HG03095 (cell line): ENCODE measurements at regions not wholly inside any gene's neighbourhood (a gene's known extent, or its start where the extent isn't known, plus 50 kb on each side); places are given as distances from the start of the nearest gene placed in this dataset.

ENCODE experiments used
- ATAC-seq: cut with Tn5 transposase; IDR thresholded peaks from one replicate; pipeline ENCODE4 v1.9.1; 2021; ENCODE audit warnings: moderate library complexity; ENCODE audit not compliant: unreplicated experiment

DNA sequence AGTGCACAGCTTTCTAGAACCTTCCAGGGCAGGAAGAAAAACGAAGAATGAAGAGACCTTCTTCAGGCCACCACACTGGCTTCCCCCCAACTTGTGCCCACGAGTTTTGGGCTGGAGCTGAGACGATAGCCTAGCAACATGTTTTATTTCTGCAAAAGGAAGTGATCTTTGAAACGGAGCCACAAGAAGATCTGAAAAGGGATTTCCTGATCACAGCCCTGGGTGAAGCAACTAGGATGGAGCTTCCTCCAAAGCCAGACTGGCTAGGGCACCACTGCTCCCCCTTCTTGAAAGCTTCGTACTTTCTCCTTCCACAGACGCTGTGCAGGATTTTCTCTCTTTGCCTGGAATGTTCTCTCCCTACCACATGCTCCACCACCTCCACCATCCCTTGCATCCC is 418.3 kb downstream of the MED13L start:
- no peak for ATAC-seq

GRCh38 chr12:115857923-115858322 is 419.6 kb downstream of the MED13L start:
- ATAC-seq: no peak

DNA sequence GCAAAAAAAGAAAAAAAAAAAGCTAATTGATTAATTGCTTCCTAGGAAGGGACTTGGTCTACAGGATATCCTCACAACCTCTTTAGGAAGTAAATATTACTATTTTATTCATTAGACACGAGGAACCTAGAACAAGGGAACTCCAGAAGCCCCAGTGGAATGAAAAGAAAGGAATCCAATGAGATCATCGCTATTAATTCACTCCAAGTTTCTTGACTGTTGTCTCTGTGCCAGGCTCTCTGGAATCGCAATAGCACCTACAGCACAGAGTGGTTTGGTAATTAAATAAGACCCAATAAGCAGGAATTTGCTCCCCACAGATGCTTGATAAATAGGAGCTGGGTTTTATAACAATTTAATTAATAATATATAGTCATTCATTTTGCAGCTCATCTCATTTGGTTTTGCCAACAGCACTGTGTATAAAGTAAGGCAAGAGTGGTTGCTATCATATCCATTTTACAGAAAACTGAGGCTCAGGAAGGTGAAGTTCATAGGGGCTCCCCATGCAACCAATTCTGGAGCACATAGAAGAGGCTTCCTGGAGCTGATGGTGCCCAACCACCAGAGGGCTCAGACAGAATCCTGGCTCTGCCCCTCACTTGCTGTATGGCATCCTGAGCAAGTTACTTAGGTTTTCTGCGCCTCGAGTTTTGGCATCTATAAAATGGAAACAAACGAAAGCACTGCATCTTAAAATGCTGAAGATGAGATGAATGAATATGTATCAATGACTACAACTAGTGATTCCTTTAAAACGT is 420.2 kb downstream of the MED13L start:
- ATAC-seq: no peak

DNA sequence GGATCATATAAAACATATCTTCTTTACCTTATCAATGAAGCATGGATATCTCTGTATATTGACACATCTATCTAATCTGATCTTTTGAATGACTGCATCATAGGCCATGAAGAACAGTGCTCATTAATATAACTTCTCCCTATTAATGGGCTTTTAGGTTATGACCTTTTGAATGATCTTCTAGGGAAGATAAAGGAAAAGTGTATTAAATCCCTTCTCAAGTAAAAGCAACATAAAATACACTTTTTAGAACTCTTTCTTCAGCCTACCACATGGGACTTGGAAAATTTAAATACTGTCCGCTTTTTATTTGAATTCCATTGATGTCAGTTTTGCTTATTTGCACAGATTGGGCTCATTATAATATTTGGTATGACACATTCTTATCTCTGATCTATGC is 425.4 kb downstream of the MED13L start:
- no peak for ATAC-seq

DNA sequence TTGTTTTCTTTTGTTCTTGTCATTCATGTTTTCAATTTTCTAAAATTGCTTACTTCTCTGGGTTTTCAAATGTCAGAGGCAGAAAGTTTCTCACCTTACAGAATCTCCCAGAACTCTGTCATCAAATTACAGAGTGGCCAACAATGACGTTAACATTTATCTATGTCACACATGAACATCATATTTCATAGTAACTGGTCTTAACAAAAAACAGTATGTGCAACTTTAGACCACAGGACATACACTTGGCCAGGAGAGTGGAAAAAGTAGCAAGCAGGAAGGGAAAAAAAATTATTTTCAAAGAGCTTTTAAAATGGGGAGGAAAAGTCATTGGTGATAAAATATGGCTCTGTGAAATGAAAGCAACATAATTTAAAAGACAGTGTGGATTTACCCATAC is 426.5 kb downstream of the MED13L start:
- no peak for ATAC-seq

- ATAC-seq: no peak
These were observed 428.1 kb downstream of the MED13L start for GRCh38 chr12:115849262-115849943.

GRCh38 chr12:115847398-115847797 is 430.1 kb downstream of the MED13L start:
- no peak for ATAC-seq

DNA sequence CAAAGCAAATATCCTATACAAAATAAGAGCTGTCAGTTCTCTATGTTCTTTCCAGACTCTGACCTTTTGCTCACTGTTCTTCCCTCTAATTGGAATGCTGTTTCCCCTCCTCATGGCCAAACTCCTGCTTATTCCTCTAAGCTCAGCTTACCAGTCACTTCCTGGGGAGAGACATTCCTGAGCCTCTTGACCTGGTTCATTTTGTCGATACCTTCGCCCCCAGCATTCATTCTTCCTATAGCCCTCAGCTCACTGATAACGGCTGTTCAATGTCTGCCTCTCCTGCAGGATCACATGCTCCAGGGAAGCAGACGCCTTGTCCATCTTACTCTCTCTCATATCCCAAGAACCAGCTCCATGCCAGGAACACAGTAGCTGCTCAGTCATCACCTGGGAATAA is 431.0 kb downstream of the MED13L start:
- ATAC-seq: no peak

DNA sequence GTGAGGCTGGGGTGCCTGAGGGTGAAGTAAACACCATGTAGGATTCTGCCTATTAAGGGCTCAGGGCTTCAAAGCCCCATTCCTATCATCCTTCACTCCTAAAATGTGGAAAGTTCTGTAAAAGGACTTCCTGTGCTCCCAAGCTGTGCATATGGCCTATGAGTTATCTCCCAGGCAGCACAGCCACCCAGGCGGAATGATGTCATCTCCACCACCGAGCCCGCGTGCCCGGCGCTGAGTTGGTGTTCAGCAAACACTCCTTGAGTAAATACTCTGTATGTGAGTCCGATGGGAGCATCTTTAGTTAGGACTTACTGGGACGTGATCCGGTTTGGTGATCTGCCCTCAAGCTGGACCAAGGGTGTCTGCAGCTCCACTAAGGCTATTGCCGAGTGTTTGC is 437.3 kb downstream of the MED13L start:
- ATAC-seq: no peak

- no peak for ATAC-seq
These were observed 438.5 kb downstream of the MED13L start for GRCh38 chr12:115838952-115839351.

DNA sequence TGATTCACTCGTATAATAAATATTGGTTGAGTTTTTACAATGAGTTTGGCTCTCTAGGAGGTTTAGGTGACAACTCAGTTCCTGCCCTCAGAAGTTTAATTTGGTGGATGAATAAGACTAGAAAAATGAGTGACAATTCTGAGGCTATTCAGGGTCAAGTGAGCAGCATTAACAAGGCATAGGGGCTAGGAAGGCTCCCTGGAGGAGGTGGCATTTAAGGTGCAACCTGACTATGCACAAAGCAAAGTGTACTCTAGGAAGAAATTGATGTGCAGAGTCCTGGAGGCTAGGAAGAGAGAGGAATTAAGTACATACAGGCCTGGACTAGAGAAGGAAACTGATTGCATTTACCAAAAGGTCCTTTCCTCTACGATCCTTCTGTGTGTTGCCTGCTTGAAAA is 440.3 kb downstream of the MED13L start:
- no peak for ATAC-seq

GRCh38 chr12:115835445-115835844 is 442.0 kb downstream of the MED13L start:
- no peak for ATAC-seq

GRCh38 chr12:115833704-115834103 is 443.8 kb downstream of the MED13L start:
- no peak for ATAC-seq

DNA sequence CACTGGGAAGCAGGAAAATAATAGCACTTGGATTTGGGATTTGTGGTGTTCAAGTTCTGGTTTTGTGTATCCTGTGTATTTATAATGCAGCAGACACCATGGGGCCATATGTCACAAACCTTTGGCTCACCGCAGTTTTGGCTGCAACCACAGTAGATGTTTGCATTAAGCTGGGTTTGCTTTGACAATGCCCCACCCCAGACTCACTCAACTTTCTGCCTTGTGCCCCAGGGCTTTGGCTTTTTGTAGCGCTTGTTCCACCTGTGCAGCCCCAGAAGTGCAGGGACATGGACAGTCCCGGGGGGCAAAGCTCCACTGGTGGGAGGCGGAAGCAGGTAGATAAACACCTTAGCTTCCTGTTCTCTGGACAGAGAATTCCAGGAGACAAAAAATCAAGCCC is 446.9 kb downstream of the MED13L start:
- ATAC-seq: no peak

GRCh38 chr12:115830070-115830469 is 447.4 kb downstream of the MED13L start:
- ATAC-seq: no peak

DNA sequence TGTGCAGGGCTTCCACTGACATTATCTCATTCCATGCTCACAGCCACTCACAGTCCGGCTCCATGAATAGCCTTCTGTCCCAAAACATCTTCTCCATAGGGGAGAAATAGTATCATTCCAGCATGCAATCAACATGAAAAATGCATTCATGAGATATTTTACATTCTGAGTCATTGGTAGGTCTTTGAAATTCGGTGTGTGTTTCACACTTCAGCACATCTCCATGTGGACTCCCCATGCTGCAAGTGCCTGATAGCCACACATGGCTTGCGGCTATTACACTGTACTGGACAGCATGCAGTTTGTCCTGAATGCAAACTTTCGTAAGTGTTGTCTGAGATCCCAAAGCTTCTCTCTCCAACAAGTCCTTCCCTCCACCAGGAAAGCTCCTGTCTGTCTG is 449.3 kb downstream of the MED13L start:
- no peak for ATAC-seq

DNA sequence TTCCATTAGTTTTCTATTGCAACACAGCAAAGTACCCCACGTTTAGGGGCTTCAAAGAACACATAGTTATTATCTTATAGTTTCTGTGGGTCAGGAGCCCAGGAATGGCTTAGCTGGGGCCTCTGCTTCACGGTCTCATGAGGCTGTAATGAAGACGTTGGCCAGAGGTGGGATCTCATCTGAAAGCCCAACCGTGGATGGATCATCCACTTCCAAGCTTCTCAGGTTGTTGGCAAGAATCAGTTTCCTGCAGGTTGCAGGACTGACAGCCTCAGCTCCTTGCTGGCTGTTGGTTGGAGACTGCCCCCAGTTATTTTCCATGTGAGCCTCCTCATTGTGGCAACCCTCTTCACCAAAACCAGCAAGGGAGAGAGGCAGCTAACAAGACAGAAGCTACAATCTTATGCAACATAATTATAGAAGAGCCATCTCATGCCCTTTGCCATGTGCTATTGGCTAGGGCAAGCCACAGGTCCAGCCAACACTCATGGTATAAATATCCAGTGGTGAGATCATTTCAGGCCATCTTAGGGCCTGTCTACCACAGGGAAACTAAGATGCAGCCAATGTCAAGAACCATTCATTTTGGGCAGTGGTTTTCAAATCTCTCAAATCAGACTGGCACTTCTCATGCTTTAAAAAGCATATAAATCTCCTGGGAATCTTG is 452.4 kb downstream of the MED13L start:
- ATAC-seq: no peak

- ATAC-seq: no peak
These were observed 453.9 kb downstream of the MED13L start for GRCh38 chr12:115823635-115824034.

DNA sequence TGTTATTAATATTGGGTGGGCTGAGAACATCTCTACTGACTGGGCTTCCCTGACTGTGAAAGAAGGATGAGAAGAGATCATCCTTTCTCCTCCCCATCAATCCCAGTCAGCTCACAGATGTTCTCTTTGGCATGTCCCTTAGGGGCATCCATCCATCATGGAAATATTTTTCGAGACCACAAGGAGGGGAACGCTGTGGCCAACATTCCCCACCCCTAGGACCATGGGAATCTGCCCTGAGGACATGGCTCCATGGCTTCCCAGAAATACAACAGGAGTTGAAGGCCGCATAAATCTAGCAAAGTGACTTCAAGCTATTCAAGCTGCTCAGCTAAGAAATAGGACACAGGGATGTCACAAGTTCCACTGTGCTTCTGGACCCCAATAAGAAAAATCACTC is 456.8 kb downstream of the MED13L start:
- no peak for ATAC-seq

DNA sequence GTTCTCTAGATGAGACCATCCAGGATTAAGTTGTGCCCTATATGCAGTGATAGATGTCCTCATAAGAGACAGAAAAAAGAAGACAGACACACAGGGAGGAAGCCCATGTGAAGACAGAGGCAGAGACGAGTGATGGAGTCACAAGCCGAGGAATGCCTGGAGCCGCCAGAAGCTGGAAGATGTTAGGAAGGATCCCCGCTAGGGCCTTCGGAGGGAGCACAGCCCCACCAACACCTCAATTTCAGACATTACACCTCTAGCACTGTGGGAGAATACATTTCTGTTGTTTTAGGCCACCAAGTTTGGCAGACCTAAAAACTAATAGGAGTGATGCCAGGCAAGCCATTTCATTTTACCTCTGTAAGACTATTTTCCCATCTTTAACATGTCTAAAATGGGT is 458.5 kb downstream of the MED13L start:
- no peak for ATAC-seq

- no peak for ATAC-seq
These were observed 460.1 kb downstream of the MED13L start for GRCh38 chr12:115817389-115817788.

DNA sequence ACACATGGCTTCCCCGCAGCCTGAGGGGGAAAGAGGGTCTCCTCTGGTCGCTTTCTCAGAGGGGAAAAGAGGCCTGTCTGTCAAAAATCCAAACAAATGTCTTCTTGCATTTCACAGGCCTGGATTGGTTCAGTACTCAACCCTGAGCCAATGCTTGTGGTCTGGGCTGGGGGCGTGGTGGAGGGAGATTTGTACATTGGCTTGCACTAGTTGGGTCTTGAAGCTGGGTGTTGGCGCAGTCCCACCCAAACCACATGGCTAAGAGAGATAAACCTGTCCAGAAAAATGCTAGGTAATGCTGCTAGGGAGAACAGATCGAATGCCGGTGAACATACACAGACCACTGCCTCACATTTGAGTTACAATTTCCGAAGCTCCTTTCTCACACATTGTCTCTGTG is 461.6 kb downstream of the MED13L start:
- no peak for ATAC-seq
